ENCODE measurements at regions not wholly inside any gene's neighbourhood (a gene's known extent, or its start where the extent isn't known, plus 50 kb on each side); places are given as distances from the start of the nearest gene placed in this dataset.

GRCh38 chr2:41994661-41995060 is 53.2 kb upstream of the PKDCC start:
- H3K27me3 ChIP-seq, result no peaks in the 10 kb centered on the region
- intact Hi-C loops (cut with DNase I), result no loop called here
- H3K4me3 ChIP-seq, result no peak overlapping the region
- H3K27ac ChIP-seq, result no peak overlapping the region
- peaks cover 0 to 14% (median 7%) of the 10 kb centered on the region in 4 donors for H3K4me1 ChIP-seq
- no peak for TF ChIP-seq EP300 (IDR thresholded peaks at IDR 0.05)
- 92 to 93% methylated on average over 8 of the region's 8 CpGs for WGBS, 2 donors
- no peak for DNase-seq
- H3K36me3 ChIP-seq, result no peaks in the 10 kb centered on the region
- no peaks in the 10 kb centered on the region for H3K9me3 ChIP-seq

- no peak for TF ChIP-seq CTCF (IDR thresholded peaks at IDR 0.05)
- no peaks in the 10 kb centered on the region for H3K36me3 ChIP-seq
- H3K27me3 ChIP-seq, result no peaks in the 10 kb centered on the region
- intact Hi-C loops (cut with DNase I), result no loop called here
- H3K4me1 ChIP-seq, result peaks cover 0 to 14% (median 7%) of the 10 kb centered on the region in 4 donors
- DNase-seq, result no peak
- 92 to 93% methylated on average over 4 of the region's 4 CpGs for WGBS, 2 donors
- no peak overlapping the region for H3K4me3 ChIP-seq
- no peaks in the 10 kb centered on the region for H3K9me3 ChIP-seq
- H3K27ac ChIP-seq, result no peak overlapping the region
Observed at GRCh38 chr2:41997561-41997960, 50.3 kb upstream of the PKDCC start.

Small RNA genes in the stretch of these regions (small RNA-seq; reads per million reads assigned to genes)
- gene RF00019 (0 reads per million in 3 donors), gene RNU4-63P (0 to 0.22 (median 0) reads per million in 3 donors)

Data from sigmoid colon (tissue), 6 donors.